ENCODE measurements at regions not wholly inside any gene's neighbourhood (a gene's known extent, or its start where the extent isn't known, plus 50 kb on each side); places are given as distances from the start of the nearest gene placed in this dataset.

GRCh38 chr12:90030726-90031125 lies 322.1 kb upstream of the ATP2B1 start:
- TF ChIP-seq CTCF (IDR thresholded peaks at IDR 0.05) (no peak), POLR2A (IDR thresholded peaks at IDR 0.05) (no peak), POLR2AphosphoS5 (IDR thresholded peaks at IDR 0.05; ENCODE audit: insufficient read depth in 1 of 2, low read depth in 1 of 2) (no peak)

Measured in vagina (tissue), 2 donors.